ENCODE measurements at regions not wholly inside any gene's neighbourhood (a gene's known extent, or its start where the extent isn't known, plus 50 kb on each side); places are given as distances from the start of the nearest gene placed in this dataset.

- in situ Hi-C loops (cut with HindIII; ENCODE audit: extremely low pct_ligation_motif_present, low pct_unique_long_range_greater_than_20kb) (no loop called here), intact Hi-C loops (cut with micrococcal nuclease; ENCODE audit: unreplicated experiment) (no loop called here)
- Histone ChIP-seq H2AFZ (ENCODE audit: low read length) (no peak overlapping the region), H3K4me3 (replicated peaks in 1 of 3; ENCODE audit: insufficient read depth in 1 of 3, low read depth in 2 of 3, low read length in 3 of 3) (no peak overlapping the region), H3K79me2 (ENCODE audit: insufficient read depth, low read length) (no peaks in the 10 kb centered on the region), H3K27me3 (ENCODE audit: control insufficient read depth in 1 of 2, insufficient read depth in 2 of 2, low read length in 2 of 2) (no peaks in the 10 kb centered on the region), H3K36me3 (replicated peaks in 1 of 2; ENCODE audit: control insufficient read depth in 1 of 2, insufficient read depth in 2 of 2, low read length in 2 of 2) (no peaks in the 10 kb centered on the region), H3K9me3 (ENCODE audit: low read length) (peaks cover 30% of the 10 kb centered on the region; the same call in 1 of the 2 replicates), H3K4me2 (ENCODE audit: low read depth, low read length) (no peak overlapping the region), H3K4me1 (ENCODE audit: insufficient read depth, low read length) (no peaks in the 10 kb centered on the region), H3K27ac (ENCODE audit: extremely low read length, insufficient read depth, low read length) (no peak overlapping the region), H4K20me1 (ENCODE audit: insufficient read depth, low read length) (no peaks in the 10 kb centered on the region), H3K9ac (ENCODE audit: insufficient read depth, low read depth, low read length) (no peak overlapping the region)
- BruUV-seq (replicated peaks), result no TSS peak
- POLR2A ChIA-PET, result no interaction called here
- DNase-seq (ENCODE audit: low spot score), result no peak
- CTCF ChIA-PET (ENCODE audit: low intra/inter-chr PET ratio, low total read pairs), result no interaction called here
- 34% methylated on average over 7 of the region's 10 CpGs for WGBS (ENCODE audit: low lambda C conversion rate)
- no peak for ATAC-seq
- TF ChIP-seq SPEN (CRISPR knock-in tag; IDR thresholded peaks at IDR 0.05; ENCODE audit: low read depth), result no peak
- no peak for TF ChIP-seq ZNF17 (CRISPR knock-in tag; IDR thresholded peaks at IDR 0.05)
- no peak for TF ChIP-seq ZNF451 (CRISPR knock-in tag; IDR thresholded peaks at IDR 0.05)
- TF ChIP-seq ZNF207 (IDR thresholded peaks at IDR 0.05; ENCODE audit: borderline replicate concordance), result no peak
- no peak for FAIRE-seq
These were observed 1369.6 kb upstream of the RAG2 start for GRCh38 chr11:37967635-37968034.

- Histone ChIP-seq H3K27me3 (ENCODE audit: control insufficient read depth in 1 of 2, insufficient read depth in 2 of 2, low read length in 2 of 2) (no peaks in the 10 kb centered on the region), H4K20me1 (ENCODE audit: insufficient read depth, low read length) (no peaks in the 10 kb centered on the region), H3K79me2 (ENCODE audit: insufficient read depth, low read length) (no peaks in the 10 kb centered on the region), H2AFZ (ENCODE audit: low read length) (no peak overlapping the region), H3K36me3 (replicated peaks in 1 of 2; ENCODE audit: control insufficient read depth in 1 of 2, insufficient read depth in 2 of 2, low read length in 2 of 2) (no peaks in the 10 kb centered on the region), H3K4me1 (ENCODE audit: insufficient read depth, low read length) (no peaks in the 10 kb centered on the region), H3K4me2 (ENCODE audit: low read depth, low read length) (no peak overlapping the region), H3K27ac (ENCODE audit: extremely low read length, insufficient read depth, low read length) (no peak overlapping the region), H3K4me3 (replicated peaks in 1 of 3; ENCODE audit: insufficient read depth in 1 of 3, low read depth in 2 of 3, low read length in 3 of 3) (no peak overlapping the region), H3K9me3 (ENCODE audit: low read length) (peaks cover 42% of the 10 kb centered on the region), H3K9ac (ENCODE audit: insufficient read depth, low read depth, low read length) (no peak overlapping the region)
- DNase-seq (ENCODE audit: low spot score) (no peak), ATAC-seq (no peak), FAIRE-seq (no peak)
- intact Hi-C loops (cut with micrococcal nuclease; ENCODE audit: unreplicated experiment) (no loop called here), in situ Hi-C loops (cut with HindIII; ENCODE audit: extremely low pct_ligation_motif_present, low pct_unique_long_range_greater_than_20kb) (no loop called here)
- no TSS peak for BruUV-seq (replicated peaks)
- 0% methylated on average over 2 of the region's 2 CpGs for WGBS (ENCODE audit: low lambda C conversion rate)
- ChIA-PET CTCF (ENCODE audit: low intra/inter-chr PET ratio, low total read pairs) (no interaction called here), POLR2A (no interaction called here)
- TF ChIP-seq KLF12 (CRISPR knock-in tag; IDR thresholded peaks at IDR 0.05; ENCODE audit: borderline replicate concordance) (no peak), ZNF512 (CRISPR knock-in tag; IDR thresholded peaks at IDR 0.05) (no peak), ZNF44 (CRISPR knock-in tag; IDR thresholded peaks at IDR 0.05) (no peak), SMYD3 (CRISPR knock-in tag; IDR thresholded peaks at IDR 0.05) (no peak), FOXO4 (CRISPR knock-in tag; conservative IDR thresholded peaks at IDR 0.05) (no peak), MTF1 (CRISPR knock-in tag; IDR thresholded peaks at IDR 0.05) (no peak), ZNF574 (CRISPR knock-in tag; IDR thresholded peaks at IDR 0.05) (no peak), ZSCAN31 (CRISPR knock-in tag; IDR thresholded peaks at IDR 0.05; ENCODE audit: low read depth) (no peak), ZNF576 (CRISPR knock-in tag; IDR thresholded peaks at IDR 0.05) (no peak)
These were observed 1365.4 kb upstream of the RAG2 start for GRCh38 chr11:37963440-37963839.

Data from HepG2 (cell line).